ENCODE measurements at regions not wholly inside any gene's neighbourhood (a gene's known extent, or its start where the extent isn't known, plus 50 kb on each side); places are given as distances from the start of the nearest gene placed in this dataset.

DNA sequence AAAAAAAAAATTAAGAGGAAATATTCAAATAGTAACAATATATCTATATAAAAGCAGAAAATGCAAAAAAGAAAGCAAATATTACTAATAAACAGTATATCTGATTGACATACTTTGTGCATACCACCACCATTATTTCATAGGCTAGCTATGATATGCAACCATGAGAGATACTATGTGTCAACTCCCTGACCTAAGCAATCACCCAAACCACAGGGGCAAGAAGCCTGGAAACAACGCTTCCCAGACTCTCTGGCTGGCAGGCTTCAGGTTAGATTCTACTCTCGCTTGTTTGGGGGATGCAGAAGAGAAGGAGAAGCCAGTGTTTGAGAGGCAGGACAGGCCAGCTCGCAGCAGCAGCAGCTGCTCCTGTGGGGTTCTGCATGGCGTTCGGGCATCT, 169.3 kb upstream of the TPM1 start:
- TF ChIP-seq, protein P1, sequence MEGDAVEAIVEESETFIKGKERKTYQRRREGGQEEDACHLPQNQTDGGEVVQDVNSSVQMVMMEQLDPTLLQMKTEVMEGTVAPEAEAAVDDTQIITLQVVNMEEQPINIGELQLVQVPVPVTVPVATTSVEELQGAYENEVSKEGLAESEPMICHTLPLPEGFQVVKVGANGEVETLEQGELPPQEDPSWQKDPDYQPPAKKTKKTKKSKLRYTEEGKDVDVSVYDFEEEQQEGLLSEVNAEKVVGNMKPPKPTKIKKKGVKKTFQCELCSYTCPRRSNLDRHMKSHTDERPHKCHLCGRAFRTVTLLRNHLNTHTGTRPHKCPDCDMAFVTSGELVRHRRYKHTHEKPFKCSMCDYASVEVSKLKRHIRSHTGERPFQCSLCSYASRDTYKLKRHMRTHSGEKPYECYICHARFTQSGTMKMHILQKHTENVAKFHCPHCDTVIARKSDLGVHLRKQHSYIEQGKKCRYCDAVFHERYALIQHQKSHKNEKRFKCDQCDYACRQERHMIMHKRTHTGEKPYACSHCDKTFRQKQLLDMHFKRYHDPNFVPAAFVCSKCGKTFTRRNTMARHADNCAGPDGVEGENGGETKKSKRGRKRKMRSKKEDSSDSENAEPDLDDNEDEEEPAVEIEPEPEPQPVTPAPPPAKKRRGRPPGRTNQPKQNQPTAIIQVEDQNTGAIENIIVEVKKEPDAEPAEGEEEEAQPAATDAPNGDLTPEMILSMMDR (IDR thresholded peaks at IDR 0.05) = no peak
- no peak for TF ChIP-seq EZH2 (IDR thresholded peaks at IDR 0.05; ENCODE audit: borderline replicate concordance, insufficient read depth, low read depth, low read length, poor library complexity, severe bottlenecking)

Data from B cell (primary cell).